Hypothalamus (tissue), 51 donors: ENCODE measurements at regions not wholly inside any gene's neighbourhood (a gene's known extent, or its start where the extent isn't known, plus 50 kb on each side); places are given as distances from the start of the nearest gene placed in this dataset.

Experiments used
- DNase-seq, 51 donors: peaks; one replicate each; lab custom pipeline; 2025; lab: John Stamatoyannopoulos, UW

DNA sequence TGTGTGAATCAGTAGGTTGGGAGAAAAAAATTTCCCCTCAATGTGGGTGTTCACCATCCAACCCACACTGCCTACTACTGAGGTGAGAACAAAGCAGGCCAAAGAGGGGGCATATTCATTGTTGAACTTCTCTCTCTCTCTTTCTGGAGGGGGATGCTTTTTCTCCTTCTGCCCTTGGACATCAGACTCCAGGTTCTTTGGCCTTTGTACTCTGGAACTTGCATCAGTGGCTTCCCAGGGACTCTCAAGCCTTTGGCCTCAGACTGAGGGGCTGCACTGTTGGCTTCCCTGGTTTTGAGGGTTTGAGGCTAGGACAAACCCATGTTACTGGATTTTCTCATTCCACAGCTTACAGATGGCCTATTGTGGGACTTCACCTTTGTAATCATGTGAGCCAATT is 417.2 kb downstream of the ELAVL2 start:
- DNase-seq, result no peak

- DNase-seq, result no peak
These were observed 414.0 kb downstream of the ELAVL2 start for GRCh38 chr9:23412046-23412445.

DNA sequence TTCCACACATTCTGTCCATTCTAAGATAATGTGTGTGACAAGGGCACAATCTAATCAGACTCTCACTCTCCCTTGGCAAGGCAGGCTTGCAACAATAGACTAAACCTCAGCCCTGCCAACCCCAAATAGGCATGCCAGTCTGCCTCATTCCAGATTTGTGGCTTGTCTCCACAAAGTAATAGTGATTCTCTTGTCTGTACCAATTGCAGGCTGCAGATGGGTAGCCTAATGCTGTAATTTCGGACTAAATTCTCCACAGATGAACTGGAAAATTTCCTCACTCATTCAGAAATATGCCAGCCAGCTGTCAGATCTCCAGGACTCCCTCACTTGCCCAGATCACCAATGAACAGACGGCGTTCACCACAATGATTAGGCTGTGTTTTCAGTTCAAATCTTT is 413.6 kb downstream of the ELAVL2 start:
- DNase-seq, result peak in 1 of 51 donors; percentile 0

DNA sequence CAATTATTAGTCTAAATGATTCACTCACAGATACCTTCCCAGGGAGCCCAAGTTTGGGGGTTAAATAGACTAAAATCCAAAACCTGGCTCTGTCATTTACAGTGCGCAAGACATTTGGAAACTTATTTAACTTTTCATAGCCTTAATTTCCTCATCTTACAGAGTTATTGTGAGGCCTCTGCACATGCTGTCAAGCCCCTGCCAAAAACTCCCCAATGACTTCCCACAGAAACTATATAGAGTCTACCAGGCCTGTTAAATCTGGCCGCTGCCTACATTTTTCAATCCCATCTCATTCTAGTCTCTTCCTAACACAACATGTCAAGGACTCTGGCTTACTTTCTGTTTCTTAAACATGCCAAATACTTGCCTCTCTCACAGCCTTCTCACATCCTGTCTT is 412.5 kb downstream of the ELAVL2 start:
- DNase-seq, result no peak

DNA sequence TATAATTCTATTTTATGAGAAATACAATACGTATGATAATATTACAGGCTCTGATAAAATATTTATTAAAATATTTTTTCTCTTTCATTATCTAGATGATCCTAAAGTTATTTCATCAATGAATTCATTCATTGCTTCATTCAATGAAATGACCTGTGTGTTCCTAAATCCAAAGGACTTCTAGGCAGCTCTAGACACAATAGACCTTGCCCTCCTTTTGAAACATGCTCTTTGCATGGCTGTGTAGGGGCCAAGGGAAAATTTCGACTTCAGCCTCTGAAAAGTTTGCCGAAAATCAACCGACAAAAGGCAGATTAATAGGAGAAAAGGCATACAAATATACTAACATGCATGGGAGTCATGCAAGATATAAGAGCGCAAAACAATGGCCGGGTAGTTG is 402.0 kb downstream of the ELAVL2 start:
- no peak for DNase-seq

- no peak for DNase-seq
These were observed 399.9 kb downstream of the ELAVL2 start for GRCh38 chr9:23426144-23426543.

GRCh38 chr9:23431459-23431858 is 394.6 kb downstream of the ELAVL2 start:
- DNase-seq, result no peak

- DNase-seq, result no peak
These were observed 391.4 kb downstream of the ELAVL2 start for GRCh38 chr9:23434654-23435053.

DNA sequence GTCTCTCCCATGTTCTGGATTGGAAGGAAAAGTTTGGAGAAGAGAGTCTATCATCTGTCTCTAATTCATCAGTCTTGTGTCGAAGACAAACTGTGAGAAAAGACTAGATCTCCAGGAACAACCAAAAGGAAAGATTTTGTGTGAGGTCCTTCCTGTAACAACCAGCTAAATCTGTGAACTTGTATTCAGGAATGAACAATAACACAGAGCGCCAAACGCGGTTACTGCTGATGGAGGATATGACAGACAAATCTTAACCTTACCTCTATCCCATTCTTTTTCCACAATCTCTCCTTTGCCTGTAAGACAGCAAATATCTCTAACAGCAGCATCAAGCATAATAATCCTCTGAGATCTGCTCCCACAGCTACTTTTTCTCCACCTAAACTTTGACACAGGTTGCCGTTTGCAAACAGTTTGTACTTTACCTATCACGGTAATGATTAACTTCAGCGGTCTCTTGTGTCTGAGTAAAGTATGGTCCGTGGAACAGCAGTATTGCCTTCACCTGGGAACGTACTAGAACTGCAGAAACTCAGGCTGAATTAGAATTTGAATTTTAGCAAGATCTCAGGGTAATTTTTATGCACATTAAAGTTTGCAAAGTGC is 387.6 kb downstream of the ELAVL2 start:
- DNase-seq, result no peak

- no peak for DNase-seq
These were observed 384.8 kb downstream of the ELAVL2 start for GRCh38 chr9:23441275-23441674.

- DNase-seq, result no peak
These were observed 381.4 kb downstream of the ELAVL2 start for GRCh38 chr9:23444658-23445057.

GRCh38 chr9:23447166-23447565 is 378.9 kb downstream of the ELAVL2 start:
- peak in 1 of 51 donors; percentile 49 for DNase-seq

DNA sequence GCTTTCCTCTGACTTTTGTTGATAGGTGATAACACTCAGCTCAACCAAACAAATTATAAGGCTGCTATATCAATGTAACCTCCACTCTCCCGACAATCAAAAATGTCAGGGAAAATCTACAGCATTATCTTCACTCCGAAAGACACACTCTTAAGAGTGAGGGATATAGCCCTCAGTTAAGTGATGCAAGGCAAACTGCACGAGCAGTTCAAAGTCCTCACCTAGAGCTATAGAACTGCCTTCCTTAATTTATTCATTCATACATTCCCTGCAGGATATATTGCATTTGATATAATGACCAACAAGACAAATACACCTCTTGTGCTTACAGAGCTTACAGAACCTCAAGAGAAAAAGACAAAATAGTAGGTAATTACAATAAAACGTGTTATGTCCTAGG is 378.1 kb downstream of the ELAVL2 start:
- DNase-seq, result no peak

GRCh38 chr9:23451802-23452418 is 374.1 kb downstream of the ELAVL2 start:
- no peak for DNase-seq

- DNase-seq, result no peak
These were observed 361.8 kb downstream of the ELAVL2 start for GRCh38 chr9:23464275-23464674.

- DNase-seq, result no peak
These were observed 358.8 kb downstream of the ELAVL2 start for GRCh38 chr9:23467276-23467675.

DNA sequence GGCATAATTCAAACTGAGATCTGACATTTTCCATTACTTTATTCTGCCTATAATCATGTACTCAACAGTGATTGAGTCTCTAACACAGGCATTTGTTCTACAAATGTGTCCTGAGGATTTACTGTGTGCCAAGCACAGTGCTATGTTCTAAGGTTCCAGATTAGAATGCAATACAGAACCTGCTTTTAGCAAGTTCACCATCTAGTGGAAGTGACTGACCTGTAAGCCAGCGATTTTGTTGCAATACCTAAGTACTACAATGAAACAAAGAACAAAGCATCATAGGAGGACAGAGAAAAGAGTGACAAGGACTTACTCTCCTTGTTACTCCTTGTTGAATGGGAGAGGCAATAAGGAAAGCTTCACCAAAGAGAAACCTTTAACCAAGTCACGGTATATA is 348.1 kb downstream of the ELAVL2 start:
- no peak for DNase-seq

DNA sequence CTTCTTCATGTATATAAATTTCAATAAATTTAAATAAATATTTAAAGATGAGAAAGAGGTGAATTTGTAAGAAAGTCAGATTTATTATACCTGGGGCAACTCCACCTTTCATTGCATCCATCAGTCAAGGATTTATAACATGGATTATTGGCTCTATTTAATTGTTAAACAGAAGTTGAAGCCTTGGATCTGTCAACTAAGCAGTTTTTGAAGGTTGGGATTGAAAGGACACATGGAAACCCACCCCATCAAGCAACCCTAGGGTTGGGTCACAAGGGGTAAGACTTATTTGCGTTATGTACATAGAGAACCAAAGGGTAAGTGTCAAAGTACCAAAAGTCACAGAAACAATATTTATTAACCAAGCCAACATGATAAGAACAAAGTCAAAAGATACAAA is 342.5 kb downstream of the ELAVL2 start:
- no peak for DNase-seq

- DNase-seq, result peak in 4 of 51 donors; percentile 6 to 33 (median 14)
These were observed 333.7 kb downstream of the ELAVL2 start for GRCh38 chr9:23492126-23493002.

DNA sequence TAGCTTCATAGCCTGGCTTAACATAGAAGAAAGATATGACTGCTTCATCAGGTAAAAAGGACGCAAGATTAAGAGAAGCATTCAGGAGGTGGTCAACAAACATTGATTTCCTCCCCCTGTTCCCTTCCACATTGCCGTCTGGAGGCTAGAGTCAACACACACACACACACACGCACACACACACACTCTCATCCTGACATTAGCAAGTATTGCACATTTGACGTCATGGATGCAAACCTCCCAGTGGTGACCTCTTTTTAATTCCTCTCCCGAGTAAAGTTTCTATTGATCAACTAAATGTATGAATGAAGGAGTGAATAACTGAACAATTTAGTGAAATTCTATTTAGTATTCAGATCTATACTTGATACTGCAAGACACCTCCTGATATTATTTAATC is 332.8 kb downstream of the ELAVL2 start:
- no peak for DNase-seq

DNA sequence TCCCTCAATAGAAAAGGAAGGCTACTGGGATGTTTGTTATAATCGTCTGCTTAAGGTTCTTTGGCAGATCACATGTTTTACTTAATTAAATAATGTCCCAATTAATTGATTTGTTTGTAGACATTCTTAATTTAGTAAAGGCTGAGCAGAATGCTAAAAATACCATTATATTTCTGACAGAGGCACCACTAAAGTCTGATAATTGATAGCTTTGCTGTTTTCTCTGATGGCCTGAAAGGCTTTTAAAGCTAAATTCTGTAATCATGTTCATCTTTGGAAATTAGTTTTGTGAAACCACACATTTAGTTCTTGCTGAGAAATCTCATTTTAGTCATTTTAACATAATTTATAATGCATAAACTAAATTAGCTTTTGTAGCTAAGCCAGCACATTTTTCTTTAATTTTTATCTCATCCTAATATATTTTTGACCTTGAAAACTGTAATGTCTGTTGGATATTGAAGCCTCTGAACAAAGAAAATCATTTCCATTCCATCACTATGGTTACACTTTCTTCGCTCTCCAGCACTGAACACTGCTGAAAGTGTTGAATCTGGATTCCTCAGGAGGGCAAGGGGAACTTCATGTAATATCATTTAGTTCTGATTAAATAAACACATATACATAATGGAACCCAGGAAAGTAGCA is 329.4 kb downstream of the ELAVL2 start:
- no peak for DNase-seq
